Esophagus mucosa (tissue), 1 donor: ENCODE measurements at regions not wholly inside any gene's neighbourhood (a gene's known extent, or its start where the extent isn't known, plus 50 kb on each side); places are given as distances from the start of the nearest gene placed in this dataset.

ENCODE experiments used
- ATAC-seq: fragments of 200-7000 bp; cut with Tn5 transposase; one replicate; pipeline ENCODE4 v1.9.1; 2020
- donor health status: DM: yes; HTN: yes; CAD: no.

DNA sequence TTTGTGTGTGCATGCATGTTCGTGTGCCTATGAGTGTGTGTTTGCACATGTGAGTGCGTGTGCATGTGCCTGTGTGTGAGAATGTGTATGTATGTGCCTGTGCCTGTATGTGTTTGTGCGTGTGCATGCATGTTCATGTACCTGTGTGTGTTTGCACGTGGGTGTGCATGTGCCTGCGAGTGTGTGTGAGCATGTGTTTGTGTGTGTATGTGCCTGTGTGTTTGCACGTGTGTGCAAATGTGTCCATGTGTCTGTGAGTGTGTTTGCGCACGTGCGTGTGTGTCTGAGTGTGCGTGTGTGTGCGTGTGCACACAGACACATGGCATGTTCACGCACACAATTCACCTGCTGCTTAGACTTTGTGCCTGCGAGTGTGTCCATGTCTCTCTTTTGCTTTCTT, 853.5 kb upstream of the SALL3 start:
- ATAC-seq, result no peak

- ATAC-seq, result no peak
Measured at GRCh38 chr18:78126536-78126935, 853.1 kb upstream of the SALL3 start.

DNA sequence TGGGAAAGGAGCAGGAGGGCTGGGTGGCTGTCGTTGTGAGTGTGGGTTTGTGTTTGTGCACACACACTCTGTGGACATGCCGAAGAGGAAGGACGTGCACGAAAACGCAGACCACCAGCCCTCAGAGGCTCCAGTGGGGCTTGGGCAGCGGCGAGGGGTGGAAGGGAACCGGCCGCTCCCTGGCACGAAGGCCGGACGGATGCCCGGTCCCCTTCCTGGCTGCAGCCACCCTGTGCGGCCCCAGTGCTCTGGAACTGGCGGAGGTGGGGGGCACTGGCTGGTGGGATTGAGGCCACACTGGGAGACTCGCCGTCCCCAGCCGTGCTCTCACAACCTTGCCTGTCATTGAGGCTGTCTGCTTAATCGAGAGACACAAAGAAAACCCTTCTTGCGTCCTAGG, 852.6 kb upstream of the SALL3 start:
- ATAC-seq, result no peak

- ATAC-seq, result no peak
Measured at GRCh38 chr18:78128004-78128403, 851.6 kb upstream of the SALL3 start.

DNA sequence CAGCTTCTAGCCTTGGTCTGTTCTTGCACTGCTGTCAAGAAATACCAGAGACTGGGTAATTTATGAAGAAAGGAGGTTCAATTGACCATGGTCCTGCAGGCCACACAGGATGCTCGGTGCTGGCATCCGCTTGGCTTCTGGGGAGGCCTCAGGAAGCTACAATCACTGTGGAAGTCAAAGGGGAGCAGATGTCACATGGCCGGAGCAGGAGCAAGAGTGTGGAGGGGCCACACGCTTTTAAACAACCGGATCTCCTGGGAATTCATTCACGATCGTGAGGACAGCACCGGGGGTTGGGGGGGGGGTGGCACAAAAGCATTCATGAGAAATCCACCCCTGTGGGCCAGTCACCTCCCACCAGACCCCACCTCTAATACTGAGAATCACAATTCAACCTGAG, 850.4 kb upstream of the SALL3 start:
- no peak for ATAC-seq

DNA sequence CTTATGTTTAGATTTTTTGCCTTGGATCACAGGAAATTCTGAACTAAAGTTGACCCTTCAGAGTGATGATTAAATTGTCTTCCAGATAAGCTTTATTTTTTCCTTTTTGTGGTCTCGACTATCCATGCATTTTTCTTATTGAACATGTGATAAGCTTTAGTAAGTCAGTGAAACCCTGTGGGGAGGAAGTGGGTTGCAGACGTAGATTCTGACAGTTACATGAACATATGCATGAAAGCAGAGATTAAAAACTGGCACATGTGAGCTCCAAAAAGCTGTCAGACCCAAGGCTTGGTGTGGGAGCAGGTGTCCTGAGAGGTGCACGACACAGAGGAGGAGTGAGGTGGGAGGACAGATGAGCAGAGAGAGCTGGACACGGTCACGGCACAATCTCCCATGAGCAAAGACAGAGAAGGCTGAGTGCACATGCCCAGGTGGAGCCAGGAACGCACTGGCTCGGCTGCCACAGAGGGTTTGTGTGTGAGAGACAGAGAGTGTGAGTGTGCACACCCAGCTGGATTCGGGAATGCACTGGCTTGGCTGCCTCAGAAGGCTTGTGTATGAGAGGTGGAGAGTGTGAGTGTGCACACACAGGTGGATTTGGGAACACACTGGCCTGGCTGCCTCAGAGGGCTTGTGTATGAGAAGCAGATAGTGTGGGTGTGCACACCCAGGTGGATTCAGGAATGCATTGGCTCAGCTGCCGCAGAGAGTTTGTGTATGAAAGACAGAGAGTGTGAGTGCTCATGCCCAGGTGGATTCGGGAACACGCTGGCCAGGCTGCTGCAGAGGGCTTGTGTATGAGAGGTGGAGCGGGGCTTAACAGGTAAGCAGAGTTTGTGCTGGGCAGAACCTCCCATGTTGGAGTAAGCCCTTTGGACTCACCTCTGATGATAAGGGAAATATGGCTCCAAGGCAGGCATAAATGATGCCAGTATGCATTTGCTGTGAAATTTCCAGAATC, 849.1 kb upstream of the SALL3 start:
- no peak for ATAC-seq

GRCh38 chr18:78133729-78134128, 845.9 kb upstream of the SALL3 start:
- no peak for ATAC-seq

DNA sequence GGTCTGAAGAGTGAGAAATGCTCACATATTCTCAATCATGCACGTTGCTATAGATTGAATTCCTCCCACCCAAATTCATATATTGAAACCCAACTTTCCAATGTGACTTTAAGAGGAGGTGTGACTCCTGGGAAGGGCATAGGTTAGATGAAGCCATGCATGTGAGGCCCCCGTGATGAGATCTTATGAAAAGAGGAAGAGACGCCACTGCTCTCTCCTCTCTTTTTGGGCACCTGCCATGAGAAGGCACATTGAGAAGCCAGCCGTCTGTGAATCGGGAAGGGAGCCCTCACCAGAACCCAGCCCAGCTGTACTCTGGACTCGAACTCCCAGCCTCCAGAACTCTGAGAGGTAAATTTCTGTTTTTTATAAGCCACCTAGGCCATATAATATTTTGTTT, 842.6 kb upstream of the SALL3 start:
- no peak for ATAC-seq

DNA sequence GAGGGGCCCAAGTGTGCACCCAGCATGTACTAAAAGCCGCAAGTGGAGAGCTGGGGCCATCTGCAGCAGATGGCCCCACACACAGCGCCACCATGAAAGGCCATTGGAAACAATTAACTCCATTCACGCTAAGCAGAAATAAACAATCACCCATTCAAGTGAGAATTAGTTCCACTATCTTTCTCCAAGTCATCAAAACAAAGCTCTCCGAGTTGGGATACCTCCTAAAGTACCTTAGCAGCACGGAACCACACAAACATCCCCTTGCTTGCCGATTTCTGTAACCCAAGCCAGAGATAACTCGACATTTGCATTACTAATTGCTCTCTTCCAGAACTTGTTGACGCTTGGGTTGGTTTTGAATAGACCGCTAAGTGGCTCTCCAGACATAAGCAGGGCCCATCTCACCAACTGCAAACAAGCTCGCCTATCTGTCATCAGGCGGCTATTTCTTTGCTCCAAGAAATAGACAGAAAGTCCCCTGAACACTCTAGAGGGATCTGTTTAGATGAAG, 840.6 kb upstream of the SALL3 start:
- ATAC-seq, result no peak

- no peak for ATAC-seq
Measured at GRCh38 chr18:78140294-78140693, 839.3 kb upstream of the SALL3 start.

DNA sequence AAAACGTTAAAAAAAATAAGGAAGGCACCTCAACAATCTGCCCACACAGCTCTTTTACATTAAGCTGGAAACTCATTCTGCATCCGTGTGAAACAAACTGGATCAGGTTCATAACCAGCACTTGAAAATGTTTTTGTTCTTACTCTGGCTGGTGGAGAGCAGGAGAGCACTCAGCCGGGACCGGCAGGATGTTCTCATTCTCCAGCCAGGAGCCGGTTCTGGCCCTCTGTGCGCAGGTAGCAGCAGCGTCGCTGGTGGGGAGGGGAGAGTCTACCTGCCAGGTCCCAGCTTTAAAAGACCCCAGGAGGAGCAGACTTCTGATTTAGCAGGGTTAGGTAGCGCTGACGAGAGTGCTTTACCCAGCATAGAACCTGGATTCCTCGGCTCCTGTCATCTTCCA, 834.9 kb upstream of the SALL3 start:
- no peak for ATAC-seq

DNA sequence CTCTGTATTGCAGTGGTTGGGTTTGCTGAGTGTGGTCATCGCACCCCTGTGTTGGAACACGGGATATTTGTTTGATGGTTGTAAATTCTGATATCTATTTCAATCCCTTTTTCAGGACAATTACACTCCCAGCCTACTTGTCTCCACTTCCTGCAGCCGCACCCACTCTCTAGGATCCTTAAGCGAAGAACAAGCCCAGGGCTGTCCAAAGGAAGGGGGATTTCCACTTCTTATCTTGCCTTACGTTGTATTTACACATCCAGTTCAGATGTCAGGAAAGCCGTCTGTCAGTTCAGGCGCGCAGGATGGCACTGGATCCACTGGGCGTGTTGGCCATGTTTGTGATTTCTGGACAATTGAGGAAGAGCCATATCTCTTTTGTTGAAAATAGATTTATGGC, 834.5 kb upstream of the SALL3 start:
- no peak for ATAC-seq

DNA sequence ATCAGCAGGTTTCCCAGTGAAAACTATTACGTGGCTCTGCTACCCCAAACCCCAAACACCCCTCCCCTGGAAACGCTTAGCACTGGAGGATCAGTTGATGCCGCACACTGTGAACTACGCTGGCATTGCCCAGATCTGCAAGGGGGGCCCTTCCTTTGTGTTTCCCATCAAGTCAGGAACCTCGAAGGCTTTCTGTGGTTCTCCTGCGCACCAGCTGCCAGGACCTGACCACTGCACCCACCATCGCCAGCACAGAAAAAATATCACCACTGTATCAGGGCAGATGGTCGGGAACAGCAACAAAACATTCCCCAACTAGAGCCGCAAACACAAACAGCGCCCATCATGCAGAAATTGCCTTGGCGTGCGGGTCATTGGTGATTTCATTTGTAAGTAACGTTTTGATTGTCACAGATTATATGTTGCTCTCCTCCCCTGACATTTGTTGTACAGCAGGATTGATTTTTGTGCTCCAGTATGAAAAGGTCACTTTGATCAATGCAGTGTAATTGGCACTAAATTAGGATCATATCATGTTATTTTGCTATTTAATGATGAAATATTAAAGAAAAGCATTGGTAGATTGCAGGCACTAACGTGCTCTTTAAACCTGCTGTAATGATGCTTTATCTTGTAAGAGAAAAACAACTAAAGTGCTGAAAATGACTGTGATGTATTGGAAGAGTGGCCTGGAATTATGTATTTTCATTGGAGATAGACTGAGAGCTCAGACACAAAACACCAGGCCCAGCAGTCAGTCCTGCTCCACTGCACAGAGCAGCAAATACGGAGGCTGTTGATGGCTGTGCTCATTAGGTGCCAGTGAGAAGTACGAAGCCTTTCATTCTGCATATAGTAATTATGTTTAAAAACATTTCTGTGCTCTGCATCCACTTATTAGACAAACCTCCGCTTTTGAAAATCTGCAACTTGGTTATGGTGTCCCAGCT, 833.2 kb upstream of the SALL3 start:
- ATAC-seq, result no peak

GRCh38 chr18:78150590-78150989, 829.0 kb upstream of the SALL3 start:
- ATAC-seq, result no peak

DNA sequence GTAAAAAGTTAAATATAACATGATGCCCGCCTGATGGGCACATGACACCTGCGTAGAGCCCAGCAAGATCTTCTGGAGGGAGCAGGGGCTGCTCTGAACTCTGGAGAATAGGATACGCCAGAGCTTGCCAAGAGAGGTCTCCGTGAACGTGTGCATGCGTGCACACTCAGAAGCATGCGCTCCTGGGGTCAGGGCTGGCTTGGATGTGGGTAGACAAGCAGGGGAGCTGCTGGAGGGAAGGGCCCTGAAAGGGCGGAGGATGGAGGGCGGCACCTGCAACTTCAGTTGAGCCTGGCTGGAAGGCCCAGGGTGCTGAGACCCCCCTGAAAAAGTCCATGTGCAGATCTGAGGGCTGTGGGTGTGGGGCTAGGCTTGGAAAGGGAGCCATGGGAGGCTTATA, 828.4 kb upstream of the SALL3 start:
- ATAC-seq, result no peak

DNA sequence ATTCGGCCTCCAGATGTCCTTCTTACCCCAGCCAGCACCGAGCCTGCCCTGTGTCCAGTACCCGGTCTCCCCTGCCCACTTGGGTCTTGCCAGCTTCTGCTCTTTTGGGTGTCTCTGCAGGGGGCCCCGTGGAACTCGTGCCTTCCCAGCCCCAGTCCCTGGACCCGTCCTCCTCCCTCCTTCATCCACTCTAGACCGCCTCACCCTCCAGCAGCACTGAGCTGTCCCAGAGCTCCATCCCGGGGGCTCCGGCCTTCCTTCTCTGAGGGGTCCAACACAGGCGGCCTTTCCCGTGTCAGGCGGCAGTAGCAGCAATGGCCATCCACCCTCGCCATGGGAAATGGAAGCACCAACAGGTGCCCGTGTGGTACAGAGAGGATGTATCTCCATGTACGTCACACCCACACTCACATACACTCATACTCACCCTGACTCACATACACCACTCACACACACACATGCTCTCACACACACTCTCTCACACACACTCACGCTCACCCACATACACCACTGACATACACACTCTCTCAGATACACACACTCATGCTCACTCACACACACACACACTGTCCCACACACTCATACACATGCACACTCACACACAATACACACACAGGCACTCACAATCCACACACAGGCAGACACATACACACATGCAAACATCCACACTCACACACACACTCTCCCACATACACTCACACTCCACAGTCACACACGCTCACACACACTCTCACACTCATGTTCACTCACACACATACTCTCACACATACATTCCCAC, 827.5 kb upstream of the SALL3 start:
- ATAC-seq, result no peak

DNA sequence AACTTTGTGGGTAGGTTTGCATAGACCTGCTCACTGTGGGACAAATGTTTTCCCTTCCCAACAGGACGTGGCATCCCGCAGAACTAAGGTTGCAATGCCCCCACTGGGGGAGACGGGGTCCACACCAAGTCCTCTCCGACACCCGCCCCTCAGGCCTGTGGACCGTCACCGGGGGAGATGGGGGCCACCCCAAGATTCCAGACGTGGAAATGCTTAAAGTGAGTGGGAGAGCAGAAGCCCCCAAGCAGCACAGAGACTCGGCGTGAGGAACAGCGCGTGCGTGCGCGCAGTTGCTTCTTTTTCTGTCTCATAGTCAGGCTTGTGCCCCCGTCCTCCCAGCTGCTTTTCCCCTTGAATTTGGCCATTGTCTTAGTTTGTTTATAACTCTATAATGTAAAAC, 826.3 kb upstream of the SALL3 start:
- ATAC-seq, result no peak

GRCh38 chr18:78154444-78154843, 825.2 kb upstream of the SALL3 start:
- ATAC-seq, result no peak

DNA sequence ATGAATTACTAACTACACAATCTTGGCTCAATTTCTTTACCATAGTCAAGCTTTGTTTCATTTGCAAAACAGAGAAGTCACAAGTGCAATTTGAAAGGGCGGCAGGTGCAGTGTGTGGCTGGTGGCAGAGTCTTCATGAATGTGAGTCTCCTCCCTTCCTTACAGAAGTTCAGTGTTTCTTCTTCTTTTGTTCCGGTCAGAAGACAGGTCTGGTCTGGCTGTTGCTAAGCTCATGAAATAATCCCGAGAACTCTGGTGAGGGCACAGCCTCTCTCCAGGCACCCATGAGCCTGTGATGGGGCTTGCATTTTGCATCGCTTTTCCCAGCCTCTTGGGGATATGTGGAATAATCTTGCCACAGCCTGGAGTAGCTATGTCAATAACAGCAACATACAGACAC, 824.8 kb upstream of the SALL3 start:
- no peak for ATAC-seq

- no peak for ATAC-seq
Measured at GRCh38 chr18:78156466-78156865, 823.2 kb upstream of the SALL3 start.

GRCh38 chr18:78158943-78159342, 820.7 kb upstream of the SALL3 start:
- ATAC-seq, result no peak

DNA sequence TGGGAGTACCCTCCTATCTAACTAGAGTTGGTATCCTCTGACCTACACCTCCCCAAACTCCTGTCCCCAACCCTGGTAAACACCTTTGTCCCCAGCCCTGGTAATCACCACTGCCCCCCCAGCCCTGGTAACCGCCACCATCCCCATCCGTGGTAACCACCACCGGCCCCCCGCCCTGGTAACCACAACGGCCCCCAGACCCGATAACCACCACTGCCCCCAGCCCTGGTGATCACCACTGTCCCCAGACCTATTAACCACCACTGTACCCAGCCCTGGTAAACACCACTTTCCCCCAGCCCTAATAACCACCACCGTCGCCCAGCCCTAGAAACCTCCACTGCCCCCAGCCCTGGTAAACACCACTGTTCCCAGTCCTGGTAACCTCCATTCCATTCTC, 820.2 kb upstream of the SALL3 start:
- ATAC-seq, result no peak
